ENCODE measurements at regions not wholly inside any gene's neighbourhood (a gene's known extent, or its start where the extent isn't known, plus 50 kb on each side); places are given as distances from the start of the nearest gene placed in this dataset.

DNA sequence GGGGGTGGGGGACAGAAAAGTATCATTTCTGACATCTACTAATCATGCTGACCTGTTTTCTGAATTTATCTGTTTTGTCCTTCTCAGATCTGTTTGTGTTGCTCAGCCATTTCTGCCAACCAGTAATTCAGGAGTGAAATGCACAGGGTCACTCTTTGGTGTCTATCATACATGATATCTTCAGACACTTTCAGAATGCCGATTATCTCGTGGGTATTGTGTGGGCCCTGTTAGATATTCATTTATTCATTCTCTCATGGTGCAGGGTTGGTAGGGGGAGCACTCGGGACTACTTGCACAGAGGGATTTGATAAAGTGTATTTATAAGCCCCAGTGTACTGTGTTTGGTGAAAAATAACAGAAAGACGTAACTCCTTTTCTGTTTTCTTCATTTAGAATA is 101.2 kb upstream of the CITED2 start:
- TF ChIP-seq, protein P1, sequence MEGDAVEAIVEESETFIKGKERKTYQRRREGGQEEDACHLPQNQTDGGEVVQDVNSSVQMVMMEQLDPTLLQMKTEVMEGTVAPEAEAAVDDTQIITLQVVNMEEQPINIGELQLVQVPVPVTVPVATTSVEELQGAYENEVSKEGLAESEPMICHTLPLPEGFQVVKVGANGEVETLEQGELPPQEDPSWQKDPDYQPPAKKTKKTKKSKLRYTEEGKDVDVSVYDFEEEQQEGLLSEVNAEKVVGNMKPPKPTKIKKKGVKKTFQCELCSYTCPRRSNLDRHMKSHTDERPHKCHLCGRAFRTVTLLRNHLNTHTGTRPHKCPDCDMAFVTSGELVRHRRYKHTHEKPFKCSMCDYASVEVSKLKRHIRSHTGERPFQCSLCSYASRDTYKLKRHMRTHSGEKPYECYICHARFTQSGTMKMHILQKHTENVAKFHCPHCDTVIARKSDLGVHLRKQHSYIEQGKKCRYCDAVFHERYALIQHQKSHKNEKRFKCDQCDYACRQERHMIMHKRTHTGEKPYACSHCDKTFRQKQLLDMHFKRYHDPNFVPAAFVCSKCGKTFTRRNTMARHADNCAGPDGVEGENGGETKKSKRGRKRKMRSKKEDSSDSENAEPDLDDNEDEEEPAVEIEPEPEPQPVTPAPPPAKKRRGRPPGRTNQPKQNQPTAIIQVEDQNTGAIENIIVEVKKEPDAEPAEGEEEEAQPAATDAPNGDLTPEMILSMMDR (IDR thresholded peaks at IDR 0.05): no peak
- TF ChIP-seq POLR2A (IDR thresholded peaks at IDR 0.05): no peak
